Lower leg skin (tissue), 3 donors: ENCODE measurements at regions not wholly inside any gene's neighbourhood (a gene's known extent, or its start where the extent isn't known, plus 50 kb on each side); places are given as distances from the start of the nearest gene placed in this dataset.

Experiments
- CTCF ChIP-seq, 3 donors: fragments of 450-650 bp; IDR thresholded peaks; one replicate each; pipeline ENCODE4 v1.5.1; 2016; ENCODE audit warnings: antibody characterized with exemption in 3 of 3, mild to moderate bottlenecking in 3 of 3, moderate library complexity in 2 of 3
- POLR2A ChIP-seq, 2 donors: fragments of 450-650 bp; IDR thresholded peaks; one replicate each; pipeline ENCODE4 v1.6.1; 2016 to 2017; ENCODE audit warnings: antibody characterized with exemption in 2 of 2, mild to moderate bottlenecking in 1 of 2, moderate library complexity in 1 of 2

DNA sequence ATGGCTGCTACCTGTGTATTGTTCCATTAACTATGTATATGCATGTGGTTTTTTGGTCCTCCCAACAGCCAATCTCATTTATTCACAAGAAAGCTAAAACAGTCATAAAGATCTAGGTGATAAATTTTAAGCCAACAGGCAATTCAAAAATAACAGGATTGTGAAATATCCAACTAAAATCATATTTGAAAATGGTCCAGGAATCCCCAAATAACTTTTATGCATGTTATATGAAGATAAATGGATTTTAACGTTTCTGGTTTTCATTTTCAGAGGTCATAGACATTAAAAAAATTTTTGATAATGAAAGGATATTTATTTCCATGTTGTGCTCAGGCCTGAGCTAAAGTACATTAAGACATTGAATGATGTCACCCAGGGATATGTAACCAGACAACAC is 96.8 kb upstream of the JAZF1 start:
- no peak for TF ChIP-seq CTCF (IDR thresholded peaks at IDR 0.05)
- TF ChIP-seq POLR2A (IDR thresholded peaks at IDR 0.05): no peak
